NCI-H774 (cell line): ENCODE measurements at regions not wholly inside any gene's neighbourhood (a gene's known extent, or its start where the extent isn't known, plus 50 kb on each side); places are given as distances from the start of the nearest gene placed in this dataset.

ENCODE experiments used
- DNase-seq: peaks from one replicate; lab custom pipeline; 2025; lab: John Stamatoyannopoulos, UW

DNA sequence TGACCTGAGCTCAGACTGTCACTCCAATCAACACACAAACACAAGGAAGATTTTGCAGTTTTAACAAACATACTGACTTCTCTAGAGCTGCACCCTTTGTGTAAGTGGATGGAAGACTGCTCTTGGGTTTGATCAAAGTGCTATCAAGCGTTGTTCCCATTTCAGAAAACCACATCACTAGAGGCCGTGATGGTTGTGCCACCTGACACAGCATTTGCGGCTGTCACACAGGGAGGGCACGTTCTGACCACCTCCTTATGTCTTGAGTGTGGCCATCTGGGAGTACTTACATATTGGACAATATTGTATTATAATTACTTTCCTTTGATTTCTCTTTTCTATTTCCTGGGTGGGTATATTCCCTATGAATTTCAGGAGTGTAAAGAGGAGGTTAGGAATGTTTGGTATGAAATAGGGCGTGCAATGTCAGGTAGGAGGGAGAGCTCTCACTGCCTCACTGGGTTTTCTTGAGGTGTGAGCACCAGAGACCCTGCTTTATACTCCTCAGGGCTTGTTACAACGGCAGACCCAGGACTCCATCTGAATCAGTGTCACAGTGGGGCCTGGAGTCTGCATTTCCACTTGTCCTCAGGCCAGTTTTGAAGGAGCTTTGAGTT lies 74.3 kb downstream of the SYNE3 start:
- no peak for DNase-seq

DNA sequence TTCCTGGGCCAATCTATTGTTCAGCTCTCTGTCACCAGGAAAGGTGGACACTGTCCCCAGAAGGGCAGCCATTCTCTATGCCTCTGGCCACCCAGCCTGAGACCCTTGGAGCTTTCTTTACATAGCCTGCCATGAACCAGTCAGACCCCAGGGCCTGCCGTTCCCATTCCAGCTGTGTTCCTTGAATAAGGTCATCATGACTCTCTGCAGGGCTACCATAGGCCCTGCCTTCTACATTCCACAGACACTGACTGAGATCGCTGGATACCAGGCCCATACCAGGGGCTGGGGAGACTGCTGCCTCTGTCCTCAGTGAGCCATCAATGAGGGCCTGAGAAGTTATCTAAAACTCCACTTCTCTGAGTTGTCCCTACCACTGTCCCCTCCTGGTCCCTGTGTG lies 75.5 kb downstream of the SYNE3 start:
- DNase-seq: no peak

DNA sequence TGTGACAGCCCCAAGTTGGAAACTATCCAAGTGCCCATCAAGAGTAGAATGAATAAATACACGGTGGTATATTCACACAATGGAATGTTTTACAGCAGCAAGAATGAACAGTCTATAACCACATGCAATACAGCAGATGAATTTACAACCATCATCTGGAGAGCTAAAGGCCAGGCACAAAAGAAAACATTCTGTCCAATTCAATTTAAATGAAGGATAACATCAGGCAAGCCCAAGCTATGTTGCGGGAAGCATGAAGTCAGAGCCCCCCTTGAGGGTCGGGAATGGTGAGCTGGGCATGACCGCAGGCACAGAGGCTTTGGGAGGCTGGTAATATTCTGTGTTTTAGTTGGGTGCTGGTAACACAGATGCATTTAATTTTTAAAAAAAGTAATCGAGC lies 76.0 kb downstream of the SYNE3 start:
- DNase-seq: no peak

DNA sequence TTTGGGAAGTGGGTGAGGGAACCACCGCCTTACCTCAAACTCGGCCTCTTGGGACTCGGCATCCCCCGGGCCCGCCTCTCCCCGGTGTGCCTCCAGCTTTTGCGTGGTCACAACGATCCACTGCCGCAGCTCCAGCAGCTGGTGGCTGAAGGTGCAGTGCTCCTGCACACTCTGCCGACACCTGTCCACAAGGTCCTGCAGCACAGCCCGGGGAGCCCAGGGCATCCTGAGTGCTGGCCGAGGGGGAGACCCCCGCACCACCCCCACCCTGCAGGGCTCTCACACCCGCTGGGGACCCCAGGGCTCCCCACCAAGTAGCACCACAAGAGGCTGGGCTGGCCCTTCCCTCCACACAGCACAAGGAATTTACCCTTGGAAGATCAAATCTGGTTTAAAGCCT lies 76.6 kb downstream of the SYNE3 start:
- no peak for DNase-seq

DNA sequence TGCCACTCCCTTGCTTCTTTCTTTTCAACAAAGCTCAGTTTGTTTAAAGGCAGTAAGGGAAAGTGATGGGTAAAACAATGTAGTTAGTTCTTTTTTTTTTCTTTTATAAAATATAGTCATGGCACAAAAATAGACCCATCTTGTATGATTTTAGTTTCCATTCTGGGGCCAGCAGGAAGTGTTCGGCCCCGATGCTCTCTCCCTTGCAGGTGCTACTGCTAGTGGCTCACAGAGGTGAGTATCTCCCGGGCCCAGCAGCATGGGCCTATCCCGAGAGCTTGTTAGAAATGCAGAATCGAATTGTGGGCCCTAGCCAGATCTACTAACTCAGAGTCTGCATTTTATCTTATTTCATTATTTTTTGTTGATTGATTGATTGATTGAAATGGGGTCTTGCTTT lies 78.7 kb downstream of the SYNE3 start:
- no peak for DNase-seq

DNA sequence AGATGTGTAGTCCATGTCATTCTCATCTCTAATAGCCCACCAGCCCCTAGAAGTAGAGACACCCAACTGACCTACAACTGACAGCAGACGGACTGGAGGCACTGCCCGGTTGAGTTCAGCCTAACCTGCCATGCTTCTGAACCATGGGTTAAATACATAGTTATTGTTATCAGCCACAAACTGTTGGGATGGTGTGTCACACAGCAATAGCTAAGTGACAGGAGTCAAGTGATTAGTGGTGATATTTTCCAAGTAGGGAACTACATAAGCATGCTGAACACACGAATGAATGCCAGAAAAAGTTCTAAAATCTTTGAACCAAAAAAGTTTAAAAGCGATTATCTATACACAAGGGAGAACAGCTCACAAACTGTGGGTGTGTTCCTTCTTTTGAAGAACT lies 80.1 kb downstream of the SYNE3 start:
- DNase-seq: no peak

DNA sequence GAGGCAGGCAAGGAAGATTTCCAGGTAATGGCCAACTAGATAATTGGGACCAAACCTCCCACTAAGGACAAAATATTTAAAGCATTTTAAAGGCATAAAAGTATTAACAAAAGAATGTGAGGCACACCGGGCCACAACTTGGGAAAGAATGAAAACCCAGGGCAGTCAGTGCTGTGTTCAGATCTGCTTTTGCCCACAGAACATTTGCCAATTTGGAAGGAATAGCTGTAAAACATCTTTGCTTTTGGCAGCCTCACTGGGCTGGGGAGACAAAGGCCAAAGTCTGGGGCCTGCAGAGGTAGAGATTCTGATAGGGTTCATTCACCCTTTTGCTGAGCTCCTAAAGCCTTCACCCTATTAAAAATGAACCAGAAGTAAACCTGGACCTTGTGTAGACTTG lies 82.3 kb downstream of the SYNE3 start:
- DNase-seq: no peak

DNA sequence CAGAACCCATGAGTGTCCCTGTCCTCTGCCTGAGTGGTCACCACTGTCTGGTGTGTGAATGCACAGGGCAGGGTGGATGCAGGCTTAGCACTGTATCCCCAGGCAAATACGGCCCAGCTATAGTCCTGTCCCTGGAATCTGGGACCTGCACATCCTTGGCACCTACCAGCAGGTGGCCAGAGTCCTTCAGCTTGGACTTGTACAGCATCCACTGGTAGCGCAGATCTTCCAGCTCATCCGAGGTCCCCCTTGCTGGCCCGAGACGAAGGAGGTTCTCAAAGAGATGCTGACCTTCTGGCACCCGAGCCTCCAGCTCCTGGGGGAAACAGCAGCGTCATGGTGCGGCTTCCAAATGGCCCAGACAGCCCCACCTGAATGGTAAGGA lies 83.4 kb downstream of the SYNE3 start:
- no peak for DNase-seq

DNA sequence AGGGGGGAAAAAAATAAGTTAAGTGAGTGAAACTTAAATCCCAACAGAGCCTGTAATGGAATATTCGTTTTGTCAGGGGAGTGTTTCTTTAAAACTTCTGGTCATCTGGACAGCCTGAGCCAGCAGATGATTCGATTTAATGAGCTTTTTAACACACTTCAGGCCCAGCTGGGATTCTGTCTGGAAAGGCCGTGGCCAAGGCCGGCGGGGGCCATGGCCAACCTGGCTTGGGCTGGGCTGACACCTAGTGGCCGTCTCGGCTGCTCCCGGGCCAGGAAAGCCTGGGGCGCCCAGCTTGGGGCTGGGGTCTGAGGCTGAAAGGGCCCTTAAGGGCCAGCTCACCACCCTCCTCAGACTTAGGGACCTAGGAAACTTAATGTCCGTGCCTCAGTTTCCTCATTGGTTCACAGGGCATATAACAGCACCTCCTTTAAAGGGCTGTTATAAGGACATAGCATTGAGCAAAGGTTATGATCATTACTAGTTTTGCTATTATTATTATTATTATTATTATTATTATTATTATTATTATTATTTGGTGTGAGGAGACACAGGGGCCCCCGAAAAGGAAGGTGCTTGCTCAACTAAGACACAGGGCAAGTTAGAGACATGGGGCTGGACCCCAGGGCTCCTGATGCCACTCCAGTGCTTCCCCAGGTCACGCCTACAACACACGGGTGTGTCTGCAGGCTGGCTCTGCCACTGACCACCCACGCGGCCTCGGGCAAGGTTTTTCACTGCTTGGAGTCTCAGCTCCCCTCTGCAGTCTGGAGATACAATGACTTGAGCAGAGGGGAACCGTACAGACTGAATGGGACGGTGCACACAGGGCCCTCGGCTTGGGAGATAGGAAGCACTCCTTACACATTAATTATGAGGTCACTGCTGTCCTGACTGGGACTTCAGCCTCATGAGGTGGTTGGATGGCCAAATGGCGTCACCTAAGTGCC lies 84.0 kb downstream of the SYNE3 start:
- peak; percentile 36 for DNase-seq

DNA sequence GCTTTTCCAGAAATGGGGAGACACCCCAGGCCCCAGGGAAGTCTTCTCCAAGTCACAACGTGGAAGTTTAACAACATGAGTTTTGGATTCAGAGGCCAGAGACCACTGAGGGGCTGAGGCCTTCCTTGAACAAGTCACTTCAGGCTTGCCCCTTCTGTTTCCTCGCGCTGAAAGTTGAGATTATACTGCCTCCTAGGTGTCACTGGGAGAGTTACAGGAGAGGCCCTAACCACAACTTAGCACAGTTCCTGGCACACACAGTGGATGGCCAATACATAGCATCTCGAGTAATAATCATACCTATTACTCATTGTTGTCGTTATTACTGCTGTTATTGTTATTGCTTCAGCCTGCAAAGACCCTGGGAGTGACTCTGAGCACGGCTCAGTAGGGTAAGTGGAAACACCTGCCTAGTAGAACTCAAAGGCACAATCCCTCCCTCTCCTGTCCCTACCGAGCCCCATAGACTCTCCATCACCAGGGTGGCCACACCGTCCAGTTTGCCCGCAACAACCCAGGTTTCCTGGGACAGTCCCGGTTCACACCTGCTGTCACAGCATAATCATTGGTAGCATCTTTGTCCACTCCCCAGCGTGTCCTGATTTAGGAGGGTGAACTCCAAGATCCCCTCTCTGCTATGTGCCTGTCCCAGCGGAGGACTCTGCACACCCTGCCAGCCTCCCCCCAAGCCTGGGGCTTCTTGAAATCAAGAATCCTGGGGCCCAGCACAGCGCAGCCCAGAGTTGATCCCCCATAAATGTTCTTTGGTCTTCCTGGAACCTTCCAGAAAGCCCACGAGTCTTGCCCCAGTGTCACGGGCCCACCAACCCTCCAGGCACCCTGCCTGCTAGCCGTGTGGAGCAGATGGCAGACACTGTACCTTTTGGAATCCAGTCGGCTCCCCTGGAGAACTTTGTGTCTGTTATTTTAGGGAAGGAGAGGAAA lies 85.0 kb downstream of the SYNE3 start:
- DNase-seq: no peak

DNA sequence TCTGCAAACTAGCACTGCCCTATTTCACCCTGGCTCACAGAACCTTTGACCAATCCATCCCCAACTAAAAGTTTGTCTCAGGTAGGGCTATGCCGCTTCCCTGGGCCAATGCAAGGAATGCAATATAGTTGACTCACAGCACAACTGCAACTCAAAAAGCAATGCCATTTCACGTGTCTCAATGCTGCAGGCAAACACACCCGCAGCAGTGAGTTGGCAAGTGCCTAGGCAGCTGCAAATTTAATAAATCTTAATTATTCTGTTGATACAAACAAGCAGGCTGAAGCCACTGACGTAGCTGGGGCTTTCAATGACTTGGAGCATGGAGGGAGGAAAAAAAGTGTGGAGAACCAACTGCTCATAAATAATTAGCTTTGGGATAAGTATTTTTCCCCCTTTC lies 87.9 kb downstream of the SYNE3 start:
- DNase-seq: no peak

DNA sequence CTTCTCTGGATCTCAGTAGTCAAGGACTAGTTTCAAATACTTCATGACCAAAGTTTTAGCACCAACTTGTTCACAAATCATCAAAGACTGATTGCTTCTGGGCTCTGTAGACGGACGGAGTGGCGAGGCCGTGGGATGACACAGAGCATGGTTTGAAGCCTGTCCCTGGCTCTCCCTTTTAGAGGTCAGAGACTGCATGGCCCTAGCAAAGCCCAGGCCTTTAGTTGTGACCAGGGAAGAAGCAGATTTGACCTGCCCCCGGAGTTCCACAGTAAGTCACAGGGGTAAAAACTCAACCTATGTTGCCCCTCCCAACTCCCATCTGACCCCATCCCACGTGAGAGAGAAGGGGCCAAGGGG lies 90.4 kb downstream of the SYNE3 start:
- DNase-seq: no peak

DNA sequence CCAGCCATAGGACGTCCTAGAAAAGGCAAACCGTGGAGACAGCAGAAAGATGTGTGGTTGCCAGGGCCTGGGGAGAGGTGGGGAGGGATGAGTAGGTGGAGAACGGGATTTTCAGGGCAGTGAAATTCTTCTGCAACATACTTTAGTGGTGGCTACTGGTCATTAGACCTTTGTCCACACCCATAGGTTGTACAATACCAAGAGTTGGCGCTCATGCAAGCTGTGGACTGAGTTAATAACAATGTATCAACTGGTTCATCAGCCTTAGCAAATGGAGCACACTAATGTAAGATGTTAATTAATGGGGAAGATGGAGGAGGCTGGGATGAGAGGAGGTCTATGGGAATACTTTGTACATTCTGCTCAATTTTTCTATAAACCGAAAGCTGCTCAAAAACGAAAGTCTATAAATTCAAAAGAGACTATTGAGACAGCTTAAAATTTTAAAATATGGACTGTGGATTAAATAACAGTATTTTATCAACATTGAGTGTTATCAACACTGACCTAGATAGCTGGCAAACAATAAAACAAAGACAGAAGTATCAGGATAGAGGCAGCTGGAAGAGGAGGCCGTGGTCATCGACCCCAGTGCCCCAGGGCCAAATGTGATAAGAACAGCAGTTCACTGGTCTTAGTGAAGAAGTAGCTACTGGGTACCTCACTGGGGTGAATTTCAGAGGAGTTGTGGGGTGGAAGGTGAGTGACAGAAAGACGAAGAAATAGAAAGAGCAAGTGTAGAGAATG lies 90.9 kb downstream of the SYNE3 start:
- no peak for DNase-seq

DNA sequence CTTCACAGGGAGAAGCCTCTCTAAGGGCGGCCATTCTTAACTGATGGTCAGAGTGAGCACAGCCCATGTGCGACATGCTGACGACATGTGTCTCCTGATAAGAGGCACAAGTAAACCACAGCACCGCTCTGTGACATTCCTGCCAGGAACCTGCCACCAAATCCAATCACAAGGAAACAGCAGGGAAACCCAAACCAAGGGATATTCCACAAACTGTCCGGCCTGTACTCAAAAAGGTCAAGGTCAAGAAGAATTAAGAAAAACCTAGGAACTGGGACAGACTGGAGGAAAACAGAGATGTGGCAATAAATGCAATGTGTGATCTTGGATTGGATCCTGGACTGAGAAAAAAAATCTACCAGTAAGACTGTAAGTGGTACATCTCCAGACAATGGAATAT lies 91.9 kb downstream of the SYNE3 start:
- no peak for DNase-seq

DNA sequence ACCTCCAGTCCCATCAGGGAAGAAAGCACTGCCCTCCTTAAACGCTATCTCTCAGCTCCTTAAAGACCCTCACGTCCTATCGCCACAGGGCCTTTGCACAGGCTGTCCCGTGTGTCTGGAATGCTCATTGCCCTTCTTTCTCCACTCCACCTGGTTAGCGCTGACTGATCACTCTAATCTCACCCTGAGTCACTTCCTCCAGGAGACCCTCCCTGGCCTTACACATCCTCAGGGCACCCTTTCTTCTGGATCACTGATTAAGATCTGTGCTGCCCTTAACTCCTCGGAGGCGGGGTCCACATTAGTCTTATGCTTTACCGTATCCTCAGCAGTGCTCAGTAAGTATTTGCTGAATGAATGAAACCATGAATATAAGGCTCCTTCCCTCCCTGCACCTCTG lies 94.7 kb downstream of the SYNE3 start:
- DNase-seq: no peak

DNA sequence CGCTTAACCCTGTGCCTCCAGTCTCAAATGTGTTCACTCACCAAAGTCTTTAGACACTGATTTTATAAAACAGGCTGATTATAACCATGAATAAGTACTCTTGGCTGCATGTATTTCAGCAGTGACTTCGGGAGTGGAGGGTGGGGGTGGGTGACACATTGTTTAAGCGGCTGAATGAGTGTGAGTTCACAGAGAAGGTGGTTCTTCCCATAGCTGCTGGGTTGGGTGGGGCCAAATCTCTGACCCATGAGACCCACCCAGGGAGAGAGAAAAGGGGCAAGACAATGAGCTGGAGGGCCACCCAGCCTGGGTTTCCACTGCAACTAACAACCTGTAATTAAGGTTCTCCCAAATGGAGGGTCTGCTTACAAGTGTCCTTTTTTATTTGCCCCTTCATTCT lies 96.4 kb downstream of the SYNE3 start:
- no peak for DNase-seq

DNA sequence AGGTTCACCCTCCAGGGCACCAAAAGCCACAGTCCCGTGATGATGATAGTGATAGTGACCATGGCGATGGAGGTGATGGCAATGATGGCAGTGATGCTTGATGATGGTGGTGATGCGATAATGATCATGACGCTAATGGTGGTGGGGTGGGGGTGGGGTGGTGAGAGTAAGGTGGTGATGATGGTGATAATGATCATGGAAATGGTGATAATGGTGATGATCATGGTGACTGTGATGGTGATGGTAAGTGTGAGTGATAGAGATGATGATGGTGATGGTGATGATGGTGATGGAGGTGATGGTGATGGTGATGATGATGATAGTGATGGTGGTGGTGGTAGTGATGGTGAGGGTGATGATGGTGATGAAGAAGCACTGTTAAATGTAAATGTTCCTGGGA lies 96.9 kb downstream of the SYNE3 start:
- no peak for DNase-seq

DNA sequence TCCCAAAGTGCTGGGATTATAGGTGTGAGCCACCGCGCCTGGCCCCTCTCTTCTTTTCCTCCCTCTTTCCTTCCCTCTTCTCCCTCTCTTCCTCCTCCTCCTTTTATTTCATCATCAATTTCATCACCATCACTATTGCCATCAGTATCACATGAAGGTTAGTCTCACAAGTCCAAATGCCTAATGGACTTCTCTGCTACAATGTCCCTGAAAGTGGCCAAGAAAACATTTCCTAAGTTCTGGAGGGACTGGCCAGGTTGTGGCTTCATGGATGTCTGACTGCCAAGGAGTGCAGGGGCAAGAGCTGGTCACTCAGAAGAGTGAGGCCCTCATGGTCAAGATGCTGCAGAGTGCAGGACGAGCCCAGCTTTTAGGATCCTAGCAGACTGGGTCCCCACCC lies 97.6 kb downstream of the SYNE3 start:
- DNase-seq: no peak

DNA sequence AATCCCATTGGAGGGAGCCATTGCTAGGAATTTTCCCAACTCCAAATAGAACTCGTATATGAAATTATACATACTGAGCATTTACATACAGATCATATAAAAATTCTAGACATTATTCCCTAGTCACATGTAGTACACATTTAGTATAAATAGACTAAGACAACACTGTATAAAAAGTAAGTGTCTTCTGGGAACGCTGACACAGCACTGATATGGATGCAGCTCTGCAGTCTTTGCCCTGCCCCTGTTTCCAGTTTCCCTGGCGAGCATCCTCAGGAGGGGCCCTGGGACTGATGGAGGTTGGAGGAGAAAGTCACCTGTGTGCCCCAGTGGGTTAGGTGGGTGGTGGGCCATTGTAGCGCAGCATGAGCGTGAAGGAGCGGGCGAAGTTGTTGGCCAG lies 97.8 kb upstream of the CLMN start:
- no peak for DNase-seq

DNA sequence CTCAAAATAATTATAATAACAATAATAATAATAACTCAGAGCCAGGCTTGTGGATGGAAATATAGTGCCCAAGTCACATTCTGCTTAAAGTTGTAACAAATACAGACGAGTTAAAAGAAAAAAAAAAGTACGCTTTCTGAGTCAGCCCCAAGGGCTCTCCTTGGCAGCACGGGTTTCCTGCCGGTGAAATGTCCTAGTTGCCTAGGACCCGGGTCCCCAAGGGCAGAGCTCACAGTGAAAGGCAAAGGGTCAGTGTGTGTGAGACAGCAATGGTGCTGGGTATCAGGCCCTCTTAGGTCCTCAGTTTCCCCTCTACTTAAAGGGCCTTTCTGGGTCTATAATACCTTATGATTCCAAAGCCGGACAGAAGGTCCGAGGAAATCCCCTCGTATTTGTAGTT lies 96.3 kb upstream of the CLMN start:
- DNase-seq: no peak

DNA sequence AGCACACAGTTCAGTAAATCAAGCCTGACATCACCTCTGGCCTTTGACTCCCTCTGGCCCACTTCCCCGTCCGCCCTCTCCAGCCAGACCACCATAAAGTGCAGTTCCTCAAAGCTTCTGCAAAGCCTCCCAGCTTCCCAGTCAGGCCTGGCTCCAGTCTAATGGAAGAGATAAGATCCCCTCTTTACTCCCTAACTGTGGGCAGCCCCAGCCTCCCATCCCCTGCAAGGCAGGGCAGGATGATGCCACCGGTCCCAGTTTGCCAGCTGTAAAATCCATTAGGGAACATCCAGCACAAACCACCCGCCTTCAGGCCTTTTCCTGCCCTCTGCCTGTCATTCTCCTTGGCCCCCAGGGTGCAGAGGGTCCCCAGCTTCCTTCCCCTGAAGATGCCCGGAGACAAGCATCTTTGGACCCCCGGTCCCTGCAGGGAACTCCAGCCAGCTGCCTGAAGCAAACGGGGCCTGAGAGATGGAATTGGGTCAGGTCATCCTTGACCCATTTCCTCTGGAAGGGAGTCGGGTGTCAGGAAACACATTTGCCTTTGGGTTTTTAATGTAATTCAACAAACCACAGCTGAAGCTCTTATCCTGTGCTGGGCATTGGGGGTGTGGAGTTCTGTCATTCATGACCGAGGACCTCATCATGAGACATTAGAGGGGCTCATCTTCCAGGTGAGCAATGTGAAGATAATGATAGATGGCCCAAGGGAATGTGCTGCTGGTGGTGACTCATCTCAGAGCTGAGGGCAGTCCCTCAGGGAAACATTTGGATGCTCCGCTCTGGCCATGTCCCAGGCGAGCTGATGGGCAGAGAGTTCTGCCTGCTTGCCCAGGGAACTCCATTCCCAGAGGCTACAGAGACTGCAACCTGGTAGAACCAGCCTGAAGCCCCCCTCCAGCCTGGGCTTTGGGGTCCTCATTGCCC lies 93.8 kb upstream of the CLMN start:
- no peak for DNase-seq
